Endodermal cell (in vitro differentiated cells): ENCODE measurements at regions not wholly inside any gene's neighbourhood (a gene's known extent, or its start where the extent isn't known, plus 50 kb on each side); places are given as distances from the start of the nearest gene placed in this dataset.
"Not testable (repeated sequence)": the region's sequence is repeated elsewhere in the genome, so short reads cannot be mapped to it uniquely, and the experiment has no call there.

Experiments
- DNase-seq: peaks from one replicate; pipeline ENCODE4 v3.0.0-alpha.2; 2017
- H3K27ac ChIP-seq: 2 replicates; pipeline ENCODE4 v1.5.1; 2013; ENCODE audit warnings: mild to moderate bottlenecking, low read depth, low read length, moderate library complexity
- H3K27me3 ChIP-seq: 2 replicates; pipeline ENCODE4 v1.6.1; 2013; ENCODE audit warnings: mild to moderate bottlenecking, low read length, moderate library complexity; ENCODE audit not compliant: insufficient read depth, control insufficient read depth, poor library complexity, severe bottlenecking
- H3K36me3 ChIP-seq: 2 replicates; pipeline ENCODE4 v1.7.0; 2013; ENCODE audit warnings: mild to moderate bottlenecking, low read length, moderate library complexity; ENCODE audit not compliant: control insufficient read depth, insufficient read depth
- H3K4me1 ChIP-seq: one replicate; pipeline ENCODE4 v1.7.0; 2013; ENCODE audit warnings: low read length; ENCODE audit not compliant: control insufficient read depth, insufficient read depth
- H3K4me3 ChIP-seq: 2 replicates; pipeline ENCODE4 v1.5.1; 2013; ENCODE audit warnings: mild to moderate bottlenecking, low read length, moderate library complexity
- H3K9ac ChIP-seq: 2 replicates; pipeline ENCODE4 v1.6.1; 2013; ENCODE audit warnings: mild to moderate bottlenecking, low read length, moderate library complexity; ENCODE audit not compliant: poor library complexity, severe bottlenecking; ENCODE audit errors: extremely low read depth
- H3K9me3 ChIP-seq: 2 replicates; pipeline ENCODE4 v1.6.1; 2013; ENCODE audit warnings: mild to moderate bottlenecking, low read length, moderate library complexity; ENCODE audit not compliant: control insufficient read depth
- H3K27ac Mint-ChIP-seq: 2 replicates; pipeline ENCODE4 v1.8.0; 2020; ENCODE audit warnings: mixed read lengths
- H3K27me3 Mint-ChIP-seq: 2 replicates; pipeline ENCODE4 v1.8.0; 2021; ENCODE audit warnings: mild to moderate bottlenecking, mixed read lengths; ENCODE audit not compliant: insufficient read depth
- H3K36me3 Mint-ChIP-seq: 2 replicates; pipeline ENCODE4 v1.8.0; 2020; ENCODE audit warnings: low read depth, mixed read lengths
- H3K4me1 Mint-ChIP-seq: 2 replicates; pipeline ENCODE4 v1.8.0; 2020; ENCODE audit warnings: mixed read lengths
- H3K4me3 Mint-ChIP-seq: 2 replicates; pipeline ENCODE4 v1.8.0; 2020; ENCODE audit warnings: mild to moderate bottlenecking, moderate library complexity, mixed read lengths
- H3K9me3 Mint-ChIP-seq: 2 replicates; pipeline ENCODE4 v1.8.0; 2020; ENCODE audit warnings: mild to moderate bottlenecking, mixed read lengths
- WGBS, 2 experiments: methylation state at CpG; one replicate each; pipeline versions ENCODE4 v1.1.5 to v1.1.7; 2013; ENCODE audit warnings: missing lambda C conversion rate in 2 of 2, mixed read lengths in 1 of 2; ENCODE audit not compliant: insufficient coverage in 1 of 2, insufficient read length in 1 of 2; 5-methylcytosine and 5-hydroxymethylcytosine counted together
- TF ChIP-seq, protein P1 (sequence below): fragments of 200-600 bp; sonication (generic); conservative IDR thresholded peaks from 2 replicates; pipeline ENCODE4 v1.5.0; 2021; ENCODE audit warnings: antibody characterized with exemption, mild to moderate bottlenecking

GRCh38 chr10:15954188-15954587, 93.9 kb upstream of the MINDY3 start:
- Mint-ChIP-seq H3K9me3 (no peaks in the 10 kb centered on the region), H3K4me3 (no peak overlapping the region), H3K27ac (no peak overlapping the region), H3K4me1 (no peaks in the 10 kb centered on the region), H3K27me3 (no peaks in the 10 kb centered on the region), H3K36me3 (no peaks in the 10 kb centered on the region)
- H3K27ac ChIP-seq: no peak overlapping the region
- TF ChIP-seq, protein P1, sequence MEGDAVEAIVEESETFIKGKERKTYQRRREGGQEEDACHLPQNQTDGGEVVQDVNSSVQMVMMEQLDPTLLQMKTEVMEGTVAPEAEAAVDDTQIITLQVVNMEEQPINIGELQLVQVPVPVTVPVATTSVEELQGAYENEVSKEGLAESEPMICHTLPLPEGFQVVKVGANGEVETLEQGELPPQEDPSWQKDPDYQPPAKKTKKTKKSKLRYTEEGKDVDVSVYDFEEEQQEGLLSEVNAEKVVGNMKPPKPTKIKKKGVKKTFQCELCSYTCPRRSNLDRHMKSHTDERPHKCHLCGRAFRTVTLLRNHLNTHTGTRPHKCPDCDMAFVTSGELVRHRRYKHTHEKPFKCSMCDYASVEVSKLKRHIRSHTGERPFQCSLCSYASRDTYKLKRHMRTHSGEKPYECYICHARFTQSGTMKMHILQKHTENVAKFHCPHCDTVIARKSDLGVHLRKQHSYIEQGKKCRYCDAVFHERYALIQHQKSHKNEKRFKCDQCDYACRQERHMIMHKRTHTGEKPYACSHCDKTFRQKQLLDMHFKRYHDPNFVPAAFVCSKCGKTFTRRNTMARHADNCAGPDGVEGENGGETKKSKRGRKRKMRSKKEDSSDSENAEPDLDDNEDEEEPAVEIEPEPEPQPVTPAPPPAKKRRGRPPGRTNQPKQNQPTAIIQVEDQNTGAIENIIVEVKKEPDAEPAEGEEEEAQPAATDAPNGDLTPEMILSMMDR: no peak
- no peaks in the 10 kb centered on the region for H3K9me3 ChIP-seq
- no peaks in the 10 kb centered on the region for H3K27me3 ChIP-seq
- no peak for DNase-seq
- no peaks in the 10 kb centered on the region for H3K36me3 ChIP-seq
- WGBS, 2 experiments: 83 to 89% methylated on average over 2 to 4 of the region's 4 CpGs
- no peak overlapping the region for H3K9ac ChIP-seq
- no peaks in the 10 kb centered on the region for H3K4me1 ChIP-seq
- H3K4me3 ChIP-seq: no peak overlapping the region

DNA sequence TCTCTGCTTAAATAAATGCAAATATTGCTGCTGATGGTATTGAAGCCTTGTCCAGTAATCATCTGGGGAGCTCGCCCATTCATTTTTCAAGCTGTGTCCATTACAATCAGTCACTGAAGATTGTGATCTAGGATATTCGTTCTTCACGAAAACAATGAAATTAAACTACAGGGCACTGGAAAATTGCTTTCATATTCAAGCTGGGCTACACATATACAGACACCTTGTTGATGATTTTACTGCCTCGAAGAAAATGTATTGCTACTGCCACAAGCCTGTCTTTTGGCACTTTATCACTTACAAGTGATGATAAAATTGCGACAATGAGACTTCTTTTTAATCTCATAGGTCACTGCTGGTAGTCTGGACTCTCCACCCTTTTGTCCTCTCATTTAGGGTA, 100.0 kb upstream of the MINDY3 start:
- Histone ChIP-seq H3K4me1 (no peaks in the 10 kb centered on the region), H3K27ac (no peak overlapping the region), H3K4me3 (no peak overlapping the region), H3K9me3 (no peaks in the 10 kb centered on the region), H3K9ac (no peak overlapping the region), H3K36me3 (no peaks in the 10 kb centered on the region), H3K27me3 (no peaks in the 10 kb centered on the region)
- Mint-ChIP-seq H3K27ac (no peak overlapping the region), H3K9me3 (no peaks in the 10 kb centered on the region), H3K36me3 (no peaks in the 10 kb centered on the region), H3K27me3 (no peaks in the 10 kb centered on the region), H3K4me3 (no peak overlapping the region), H3K4me1 (no peaks in the 10 kb centered on the region)
- TF ChIP-seq, protein P1: no peak
- DNase-seq: no peak
- WGBS, 2 experiments: 81 to 92% methylated on average over 5 of the region's 5 CpGs

DNA sequence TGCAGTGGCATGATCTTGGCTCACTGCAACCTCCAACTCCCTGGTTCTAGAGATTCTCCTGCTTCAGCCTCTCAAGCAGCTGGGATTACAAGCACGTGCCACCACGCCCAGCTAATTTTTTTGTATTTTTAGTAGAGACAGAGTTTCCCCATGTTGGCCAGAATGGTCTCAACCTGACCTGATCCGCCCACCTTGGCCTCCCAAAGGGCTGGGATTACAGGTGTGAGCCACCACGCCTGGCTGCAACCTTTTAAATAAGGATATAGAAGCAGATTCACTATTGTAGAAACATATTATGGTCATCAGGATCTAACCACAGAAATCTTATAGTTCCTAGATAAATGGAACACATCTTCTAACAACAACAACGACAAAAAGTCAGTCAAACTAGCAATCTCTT, 112.4 kb upstream of the MINDY3 start:
- WGBS, 2 experiments: 94 to 100% methylated on average over 3 to 5 of the region's 5 CpGs
- not testable (repeated sequence) for H3K27me3 Mint-ChIP-seq, H3K27ac Mint-ChIP-seq

GRCh38 chr10:15985690-15986089, 125.4 kb upstream of the MINDY3 start:
- H3K36me3 ChIP-seq: no peaks in the 10 kb centered on the region
- no peak for DNase-seq
- Mint-ChIP-seq H3K27me3 (no peaks in the 10 kb centered on the region), H3K27ac (no peak overlapping the region), H3K4me3 (no peak overlapping the region), H3K4me1 (peaks cover 8% of the 10 kb centered on the region), H3K9me3 (peaks cover 2% of the 10 kb centered on the region), H3K36me3 (no peaks in the 10 kb centered on the region)
- no peaks in the 10 kb centered on the region for H3K4me1 ChIP-seq
- H3K9me3 ChIP-seq: no peaks in the 10 kb centered on the region
- TF ChIP-seq, protein P1: no peak
- H3K9ac ChIP-seq: no peak overlapping the region
- no peak overlapping the region for H3K4me3 ChIP-seq
- no peaks in the 10 kb centered on the region for H3K27me3 ChIP-seq
- WGBS, 2 experiments: 91 to 98% methylated on average over 4 of the region's 4 CpGs
- no peak overlapping the region for H3K27ac ChIP-seq

More for the DNA sequence above, 112.4 kb upstream of the MINDY3 start:
- not testable (repeated sequence) for H3K4me3 Mint-ChIP-seq, H3K9me3 Mint-ChIP-seq, H3K36me3 ChIP-seq, H3K4me1 Mint-ChIP-seq, H3K36me3 Mint-ChIP-seq, H3K4me1 ChIP-seq, H3K9ac ChIP-seq, H3K27ac ChIP-seq, H3K9me3 ChIP-seq, H3K27me3 ChIP-seq, H3K4me3 ChIP-seq, DNase-seq
